Liver (tissue), 8 donors: ENCODE measurements at regions not wholly inside any gene's neighbourhood (a gene's known extent, or its start where the extent isn't known, plus 50 kb on each side); places are given as distances from the start of the nearest gene placed in this dataset.

Source experiments
- DNase-seq: peaks from one replicate; pipeline ENCODE4 v3.0.0-alpha.2; 2017; ENCODE audit warnings: low spot score
- H3K27ac ChIP-seq, 2 donors: one replicate each; pipeline ENCODE4 v1.7.0; 2013; ENCODE audit warnings: inconsistent platforms in 2 of 2, low read length in 2 of 2, control low read depth in 1 of 2, low read depth in 1 of 2, mild to moderate bottlenecking in 1 of 2
- H3K27me3 ChIP-seq, 4 donors: one replicate each; pipeline versions ENCODE4 v1.6.1 to v1.7.0; 2013; ENCODE audit warnings: low read length in 3 of 4, inconsistent platforms in 1 of 4, mild to moderate bottlenecking in 1 of 4, moderate library complexity in 1 of 4; ENCODE audit not compliant: control insufficient read depth in 4 of 4, insufficient read depth in 4 of 4
- H3K36me3 ChIP-seq, 4 donors: one replicate each; pipeline versions ENCODE4 v1.6.1 to v1.7.0; 2013; ENCODE audit warnings: low read length in 3 of 4, mild to moderate bottlenecking in 3 of 4, low read depth in 1 of 4, moderate library complexity in 1 of 4; ENCODE audit not compliant: control insufficient read depth in 4 of 4, insufficient read depth in 3 of 4
- H3K4me1 ChIP-seq, 4 donors: one replicate each; pipeline versions ENCODE4 v1.6.1 to v1.7.0; 2013; ENCODE audit warnings: low read length in 3 of 4, mild to moderate bottlenecking in 3 of 4, moderate library complexity in 1 of 4; ENCODE audit not compliant: control insufficient read depth in 4 of 4, insufficient read depth in 4 of 4
- H3K4me3 ChIP-seq, 3 donors: one replicate each; pipeline versions ENCODE4 v1.6.1 to v1.7.0; 2013; ENCODE audit warnings: low read length in 3 of 3, control low read depth in 1 of 3, low read depth in 1 of 3, mild to moderate bottlenecking in 1 of 3
- H3K9ac ChIP-seq, 2 donors: one replicate each; pipeline ENCODE4 v1.7.0; 2013; ENCODE audit warnings: low read length in 2 of 2, mild to moderate bottlenecking in 2 of 2, moderate library complexity in 2 of 2, control low read depth in 1 of 2, low read depth in 1 of 2
- H3K9me3 ChIP-seq, 4 donors: one replicate each; pipeline versions ENCODE4 v1.6.1 to v1.7.0; 2013; ENCODE audit warnings: low read length in 3 of 4; ENCODE audit not compliant: control insufficient read depth in 4 of 4
- EGR1 ChIP-seq, 2 donors: IDR thresholded peaks; 2 replicates each; pipeline ENCODE4 v1.6.1; 2016 to 2018; ENCODE audit warnings: antibody characterized with exemption in 2 of 2, low read depth in 2 of 2
- FOXA1 ChIP-seq: IDR thresholded peaks from 2 replicates; pipeline ENCODE4 v1.6.1; 2016; ENCODE audit warnings: antibody characterized with exemption
- FOXA2 ChIP-seq: IDR thresholded peaks from 2 replicates; pipeline ENCODE4 v1.6.1; 2016; ENCODE audit warnings: antibody characterized with exemption
- GABPA ChIP-seq, 2 donors: IDR thresholded peaks in 1 of 2; conservative IDR thresholded peaks in 1 of 2; 2 replicates each; pipeline ENCODE4 v1.6.1; 2016; ENCODE audit warnings: antibody characterized with exemption in 2 of 2, mild to moderate bottlenecking in 1 of 2, moderate library complexity in 1 of 2
- HNF4A ChIP-seq, 2 donors: conservative IDR thresholded peaks; 2 replicates each; pipeline ENCODE4 v1.6.1; 2016; ENCODE audit warnings: antibody characterized with exemption in 2 of 2, mild to moderate bottlenecking in 2 of 2
- HNF4G ChIP-seq: IDR thresholded peaks from 2 replicates; pipeline ENCODE4 v1.6.1; 2016; ENCODE audit warnings: antibody characterized with exemption
- JUND ChIP-seq, 2 donors: IDR thresholded peaks; 2 replicates each; pipeline ENCODE4 v1.6.1; 2016; ENCODE audit warnings: antibody characterized with exemption in 2 of 2
- NR2F2 ChIP-seq: IDR thresholded peaks from 2 replicates; pipeline ENCODE4 v1.6.1; 2016; ENCODE audit warnings: antibody characterized with exemption
- RAD21 ChIP-seq, 2 donors: IDR thresholded peaks; 2 replicates each; pipeline ENCODE4 v1.6.1; 2016; ENCODE audit warnings: antibody characterized with exemption in 2 of 2, mild to moderate bottlenecking in 2 of 2
- RXRA ChIP-seq, 2 donors: IDR thresholded peaks; 2 replicates each; pipeline ENCODE4 v1.6.1; 2017 to 2018; ENCODE audit warnings: antibody characterized with exemption in 2 of 2, mild to moderate bottlenecking in 1 of 2
- SP1 ChIP-seq: IDR thresholded peaks from 2 replicates; pipeline ENCODE4 v1.6.1; 2018; ENCODE audit warnings: antibody characterized with exemption, mild to moderate bottlenecking
- TAF1 ChIP-seq: conservative IDR thresholded peaks from 2 replicates; pipeline ENCODE4 v1.6.1; 2016; ENCODE audit warnings: antibody characterized with exemption, mild to moderate bottlenecking
- YY1 ChIP-seq: IDR thresholded peaks from 2 replicates; pipeline ENCODE4 v1.6.1; 2016; ENCODE audit warnings: antibody characterized with exemption, mild to moderate bottlenecking
- WGBS: extraction: QIAGEN DNeasy Blood & Tissue Kit; methylation state at CpG from one replicate; pipeline ENCODE4 v1.1.7; 2013; 5-methylcytosine and 5-hydroxymethylcytosine counted together
- TF ChIP-seq, protein P1 (sequence below): IDR thresholded peaks from 2 replicates; pipeline ENCODE4 v1.6.1; 2016; ENCODE audit warnings: antibody characterized with exemption, mild to moderate bottlenecking
- TF ChIP-seq, protein P2 (sequence below): IDR thresholded peaks from 2 replicates; pipeline ENCODE4 v1.6.1; 2016; ENCODE audit warnings: antibody characterized with exemption
- TF ChIP-seq, protein P3 (sequence below): IDR thresholded peaks from 2 replicates; pipeline ENCODE4 v1.6.1; 2016; ENCODE audit warnings: antibody characterized with exemption
- TF ChIP-seq, protein P4 (sequence below): fragments of 150-350 bp; IDR thresholded peaks from 2 replicates; pipeline ENCODE4 v1.5.1; 2017; ENCODE audit warnings: improper control_type of control experiment, low read depth, low read length; ENCODE audit not compliant: missing input control
- TF ChIP-seq, protein P5 (sequence below): IDR thresholded peaks from 2 replicates; pipeline ENCODE4 v1.6.1; 2016; ENCODE audit warnings: antibody characterized with exemption
- donor health status: healthy.
- donor health status: healthy.
- donor health status: healthy.
- donor health status: healthy.
- donor health status: healthy.

DNA sequence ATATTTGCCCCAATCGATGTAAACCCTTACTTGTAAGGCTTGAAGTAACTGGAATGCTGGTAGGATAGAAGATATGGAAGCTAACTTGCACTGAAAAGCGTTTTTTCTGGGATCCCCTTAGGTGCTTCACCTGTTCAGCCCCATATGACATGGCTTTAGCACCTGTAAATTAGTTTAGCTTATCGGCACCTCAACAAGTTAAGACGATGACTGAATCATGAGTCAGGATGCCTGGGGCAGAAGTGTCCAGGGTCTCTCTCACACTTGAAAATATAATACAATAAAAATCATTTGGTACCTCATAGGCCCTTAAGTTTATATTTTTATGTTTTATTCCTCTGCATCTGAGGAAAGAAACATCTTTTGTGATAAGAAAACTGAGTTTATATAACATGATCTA, 409.2 kb upstream of the LRRC4C start (continued):
- TF ChIP-seq, protein P1, sequence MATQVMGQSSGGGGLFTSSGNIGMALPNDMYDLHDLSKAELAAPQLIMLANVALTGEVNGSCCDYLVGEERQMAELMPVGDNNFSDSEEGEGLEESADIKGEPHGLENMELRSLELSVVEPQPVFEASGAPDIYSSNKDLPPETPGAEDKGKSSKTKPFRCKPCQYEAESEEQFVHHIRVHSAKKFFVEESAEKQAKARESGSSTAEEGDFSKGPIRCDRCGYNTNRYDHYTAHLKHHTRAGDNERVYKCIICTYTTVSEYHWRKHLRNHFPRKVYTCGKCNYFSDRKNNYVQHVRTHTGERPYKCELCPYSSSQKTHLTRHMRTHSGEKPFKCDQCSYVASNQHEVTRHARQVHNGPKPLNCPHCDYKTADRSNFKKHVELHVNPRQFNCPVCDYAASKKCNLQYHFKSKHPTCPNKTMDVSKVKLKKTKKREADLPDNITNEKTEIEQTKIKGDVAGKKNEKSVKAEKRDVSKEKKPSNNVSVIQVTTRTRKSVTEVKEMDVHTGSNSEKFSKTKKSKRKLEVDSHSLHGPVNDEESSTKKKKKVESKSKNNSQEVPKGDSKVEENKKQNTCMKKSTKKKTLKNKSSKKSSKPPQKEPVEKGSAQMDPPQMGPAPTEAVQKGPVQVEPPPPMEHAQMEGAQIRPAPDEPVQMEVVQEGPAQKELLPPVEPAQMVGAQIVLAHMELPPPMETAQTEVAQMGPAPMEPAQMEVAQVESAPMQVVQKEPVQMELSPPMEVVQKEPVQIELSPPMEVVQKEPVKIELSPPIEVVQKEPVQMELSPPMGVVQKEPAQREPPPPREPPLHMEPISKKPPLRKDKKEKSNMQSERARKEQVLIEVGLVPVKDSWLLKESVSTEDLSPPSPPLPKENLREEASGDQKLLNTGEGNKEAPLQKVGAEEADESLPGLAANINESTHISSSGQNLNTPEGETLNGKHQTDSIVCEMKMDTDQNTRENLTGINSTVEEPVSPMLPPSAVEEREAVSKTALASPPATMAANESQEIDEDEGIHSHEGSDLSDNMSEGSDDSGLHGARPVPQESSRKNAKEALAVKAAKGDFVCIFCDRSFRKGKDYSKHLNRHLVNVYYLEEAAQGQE: no peak
- no peak for TF ChIP-seq RXRA (IDR thresholded peaks at IDR 0.05)

DNA sequence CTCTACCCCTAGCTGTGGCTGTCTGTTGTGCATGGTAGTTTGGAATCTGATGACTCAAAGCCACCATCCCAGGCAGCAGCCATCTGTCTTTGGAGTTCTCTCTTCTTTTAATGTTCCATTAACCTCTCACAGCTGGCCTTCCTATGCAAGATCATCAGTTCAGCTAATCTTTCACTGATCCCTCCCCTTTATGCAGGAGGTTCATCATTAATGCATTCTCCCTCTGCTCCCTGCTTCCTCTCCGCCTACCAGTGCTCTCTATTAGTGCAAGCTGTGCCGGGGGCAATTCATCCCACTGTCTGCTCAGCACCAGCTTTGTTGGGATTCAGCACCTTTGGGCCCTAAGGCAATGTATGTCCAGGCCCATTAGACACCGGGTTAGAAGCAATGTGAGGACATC, 413.0 kb upstream of the LRRC4C start:
- Histone ChIP-seq H3K9me3 (no peaks in the 10 kb centered on the region), H3K4me1 (no peaks in the 10 kb centered on the region), H3K36me3 (no peaks in the 10 kb centered on the region), H3K27me3 (no peaks in the 10 kb centered on the region), H3K27ac (no peak overlapping the region), H3K4me3 (no peak overlapping the region), H3K9ac (no peak overlapping the region)
- TF ChIP-seq RAD21 (IDR thresholded peaks at IDR 0.05): no peak
- no peak for TF ChIP-seq JUND (IDR thresholded peaks at IDR 0.05)
- TF ChIP-seq FOXA1: no peak
- no peak for TF ChIP-seq SP1
- TF ChIP-seq, protein P2, sequence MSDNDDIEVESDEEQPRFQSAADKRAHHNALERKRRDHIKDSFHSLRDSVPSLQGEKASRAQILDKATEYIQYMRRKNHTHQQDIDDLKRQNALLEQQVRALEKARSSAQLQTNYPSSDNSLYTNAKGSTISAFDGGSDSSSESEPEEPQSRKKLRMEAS: no peak
- no peak for TF ChIP-seq EGR1 (IDR thresholded peaks at IDR 0.05; ENCODE audit: low read depth in 2 of 2)
- no peak for TF ChIP-seq NR2F2
- no peak for TF ChIP-seq HNF4A (conservative IDR thresholded peaks at IDR 0.05)
- no peak for TF ChIP-seq HNF4G
- no peak for TF ChIP-seq RXRA (IDR thresholded peaks at IDR 0.05)
- TF ChIP-seq GABPA (IDR thresholded peaks at IDR 0.05 in 1 of 2, conservative IDR thresholded peaks at IDR 0.05 in 1 of 2): no peak
- TF ChIP-seq, protein P3, sequence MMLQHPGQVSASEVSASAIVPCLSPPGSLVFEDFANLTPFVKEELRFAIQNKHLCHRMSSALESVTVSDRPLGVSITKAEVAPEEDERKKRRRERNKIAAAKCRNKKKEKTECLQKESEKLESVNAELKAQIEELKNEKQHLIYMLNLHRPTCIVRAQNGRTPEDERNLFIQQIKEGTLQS: no peak
- TF ChIP-seq, protein P1: no peak
- no peak for TF ChIP-seq FOXA2
- TF ChIP-seq, protein P4, sequence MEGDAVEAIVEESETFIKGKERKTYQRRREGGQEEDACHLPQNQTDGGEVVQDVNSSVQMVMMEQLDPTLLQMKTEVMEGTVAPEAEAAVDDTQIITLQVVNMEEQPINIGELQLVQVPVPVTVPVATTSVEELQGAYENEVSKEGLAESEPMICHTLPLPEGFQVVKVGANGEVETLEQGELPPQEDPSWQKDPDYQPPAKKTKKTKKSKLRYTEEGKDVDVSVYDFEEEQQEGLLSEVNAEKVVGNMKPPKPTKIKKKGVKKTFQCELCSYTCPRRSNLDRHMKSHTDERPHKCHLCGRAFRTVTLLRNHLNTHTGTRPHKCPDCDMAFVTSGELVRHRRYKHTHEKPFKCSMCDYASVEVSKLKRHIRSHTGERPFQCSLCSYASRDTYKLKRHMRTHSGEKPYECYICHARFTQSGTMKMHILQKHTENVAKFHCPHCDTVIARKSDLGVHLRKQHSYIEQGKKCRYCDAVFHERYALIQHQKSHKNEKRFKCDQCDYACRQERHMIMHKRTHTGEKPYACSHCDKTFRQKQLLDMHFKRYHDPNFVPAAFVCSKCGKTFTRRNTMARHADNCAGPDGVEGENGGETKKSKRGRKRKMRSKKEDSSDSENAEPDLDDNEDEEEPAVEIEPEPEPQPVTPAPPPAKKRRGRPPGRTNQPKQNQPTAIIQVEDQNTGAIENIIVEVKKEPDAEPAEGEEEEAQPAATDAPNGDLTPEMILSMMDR: no peak
- TF ChIP-seq, protein P5, sequence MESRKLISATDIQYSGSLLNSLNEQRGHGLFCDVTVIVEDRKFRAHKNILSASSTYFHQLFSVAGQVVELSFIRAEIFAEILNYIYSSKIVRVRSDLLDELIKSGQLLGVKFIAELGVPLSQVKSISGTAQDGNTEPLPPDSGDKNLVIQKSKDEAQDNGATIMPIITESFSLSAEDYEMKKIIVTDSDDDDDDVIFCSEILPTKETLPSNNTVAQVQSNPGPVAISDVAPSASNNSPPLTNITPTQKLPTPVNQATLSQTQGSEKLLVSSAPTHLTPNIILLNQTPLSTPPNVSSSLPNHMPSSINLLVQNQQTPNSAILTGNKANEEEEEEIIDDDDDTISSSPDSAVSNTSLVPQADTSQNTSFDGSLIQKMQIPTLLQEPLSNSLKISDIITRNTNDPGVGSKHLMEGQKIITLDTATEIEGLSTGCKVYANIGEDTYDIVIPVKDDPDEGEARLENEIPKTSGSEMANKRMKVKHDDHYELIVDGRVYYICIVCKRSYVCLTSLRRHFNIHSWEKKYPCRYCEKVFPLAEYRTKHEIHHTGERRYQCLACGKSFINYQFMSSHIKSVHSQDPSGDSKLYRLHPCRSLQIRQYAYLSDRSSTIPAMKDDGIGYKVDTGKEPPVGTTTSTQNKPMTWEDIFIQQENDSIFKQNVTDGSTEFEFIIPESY: no peak
- no peak for TF ChIP-seq TAF1
- TF ChIP-seq YY1: no peak
- 77% methylated on average over 3 of the region's 3 CpGs for WGBS
- no peak for DNase-seq
